IMR-90 (cell line): ENCODE measurements at regions not wholly inside any gene's neighbourhood (a gene's known extent, or its start where the extent isn't known, plus 50 kb on each side); places are given as distances from the start of the nearest gene placed in this dataset.

Experiments used
- ATAC-seq: fragments of 200-7000 bp; cut with Tn5 transposase; 2 replicates; pipeline ENCODE4 v1.9.1; 2020; ENCODE audit warnings: low read depth, mild to moderate bottlenecking, moderate library complexity
- BruUV-seq: library from RNA; stranded (reverse); fragments of 400-500 nt; replicated peaks from 2 replicates; lab custom pipeline; 2021; lab: Mats Ljungman, UMichigan
- CTCF ChIA-PET: fragments of 300-600 bp; formaldehyde crosslinking; extraction: SDS; loops from one replicate; lab custom pipeline; 2021; ENCODE audit warnings: antibody characterized with exemption; lab: Yijun Ruan, JAX
- POLR2A ChIA-PET: fragments of 300-600 bp; sonication (Branson Sonifier 250); formaldehyde crosslinking; loops from one replicate; lab custom pipeline; 2022; ENCODE audit warnings: antibody characterized with exemption; ENCODE audit not compliant: unreplicated experiment; lab: Charles Lee
- DNase-seq: peaks from one replicate; pipeline ENCODE4 v3.0.0; 2013
- H2AFZ ChIP-seq: replicated peaks from 2 replicates; pipeline ENCODE3; 2013; ENCODE audit warnings: low read length, mild to moderate bottlenecking; ENCODE audit not compliant: poor library complexity
- H2AK5ac ChIP-seq: 2 replicates; pipeline ENCODE4 v1.6.1; 2013; ENCODE audit warnings: low read depth, low read length, inconsistent platforms
- H2AK9ac ChIP-seq: replicated peaks from 2 replicates; pipeline ENCODE3; 2013; ENCODE audit warnings: mild to moderate bottlenecking, low read depth, low read length, moderate library complexity; ENCODE audit not compliant: poor library complexity
- H2BK120ac ChIP-seq: 2 replicates; pipeline ENCODE4 v1.6.1; 2013; ENCODE audit warnings: low read depth, low read length, inconsistent platforms
- H2BK15ac ChIP-seq: 3 replicates; pipeline ENCODE4 v1.6.1; 2013; ENCODE audit warnings: low read depth, low read length, inconsistent platforms
- H2BK20ac ChIP-seq: 2 replicates; pipeline ENCODE4 v1.6.1; 2013; ENCODE audit warnings: low read depth, mild to moderate bottlenecking, inconsistent platforms, low read length, moderate library complexity
- H2BK5ac ChIP-seq: 2 replicates; pipeline ENCODE4 v1.6.1; 2013; ENCODE audit warnings: mild to moderate bottlenecking, low read depth, low read length, inconsistent platforms; ENCODE audit not compliant: poor library complexity, severe bottlenecking
- H3K14ac ChIP-seq: replicated peaks from 2 replicates; pipeline ENCODE4 v1.6.1; 2013; ENCODE audit warnings: low read depth, low read length, inconsistent platforms
- H3K18ac ChIP-seq: 2 replicates; pipeline ENCODE4 v1.6.1; 2013; ENCODE audit warnings: low read depth, low read length, control low read depth
- H3K23ac ChIP-seq: 2 replicates; pipeline ENCODE4 v1.6.1; 2013; ENCODE audit warnings: low read depth, low read length, inconsistent platforms
- H3K27ac ChIP-seq: 2 replicates; pipeline ENCODE4 v1.5.1; 2013; ENCODE audit warnings: mild to moderate bottlenecking, control low read depth, low read length; ENCODE audit not compliant: insufficient read depth
- H3K27me3 ChIP-seq: 2 replicates; pipeline ENCODE4 v1.6.1; 2013; ENCODE audit warnings: low read length; ENCODE audit not compliant: control insufficient read depth, insufficient read depth
- H3K36me3 ChIP-seq: 2 replicates; pipeline ENCODE4 v1.6.1; 2013; ENCODE audit warnings: low read length, mixed read lengths; ENCODE audit not compliant: control insufficient read depth, insufficient read depth
- H3K4ac ChIP-seq: 2 replicates; pipeline ENCODE4 v1.6.1; 2013; ENCODE audit warnings: low read depth, low read length, inconsistent platforms
- H3K4me1 ChIP-seq: 2 replicates; pipeline ENCODE4 v1.6.1; 2013; ENCODE audit warnings: low read length, mixed read lengths; ENCODE audit not compliant: control insufficient read depth, insufficient read depth
- H3K4me2 ChIP-seq: 2 replicates; pipeline ENCODE4 v1.6.1; 2013; ENCODE audit warnings: low read depth, mild to moderate bottlenecking, control low read depth, low read length, moderate library complexity
- H3K4me3 ChIP-seq: 2 replicates; pipeline ENCODE4 v1.5.1; 2013; ENCODE audit warnings: low read depth, mild to moderate bottlenecking, control low read depth, low read length, moderate library complexity; ENCODE audit not compliant: insufficient read depth
- H3K56ac ChIP-seq: 2 replicates; pipeline ENCODE4 v1.6.1; 2013; ENCODE audit warnings: low read length, inconsistent platforms; ENCODE audit not compliant: insufficient read depth; ENCODE audit errors: extremely low read depth
- H3K79me1 ChIP-seq, 2 experiments: 2 replicates each; pipeline ENCODE4 v1.6.1; 2013; ENCODE audit warnings: low read length in 2 of 2, inconsistent platforms in 1 of 2, low read depth in 1 of 2
- H3K9ac ChIP-seq: 2 replicates; pipeline ENCODE4 v1.6.1; 2013; ENCODE audit warnings: low read depth, low read length, control low read depth
- H3K9me1 ChIP-seq: 2 replicates; pipeline ENCODE4 v1.6.1; 2013; ENCODE audit warnings: low read length, inconsistent platforms; ENCODE audit not compliant: insufficient read depth
- H3K9me3 ChIP-seq: 2 replicates; pipeline ENCODE4 v1.6.1; 2013; ENCODE audit warnings: low read length; ENCODE audit not compliant: control insufficient read depth, insufficient read depth
- H4K20me1 ChIP-seq: 2 replicates; pipeline ENCODE4 v1.6.1; 2013; ENCODE audit warnings: low read length, inconsistent platforms; ENCODE audit not compliant: insufficient read depth
- H4K5ac ChIP-seq: 2 replicates; pipeline ENCODE4 v1.6.1; 2013; ENCODE audit warnings: mild to moderate bottlenecking, low read depth, low read length, control low read depth
- H4K8ac ChIP-seq, 2 experiments: 2 replicates each; pipeline ENCODE4 v1.6.1; 2013; ENCODE audit warnings: low read depth in 2 of 2, low read length in 2 of 2, control low read depth in 1 of 2, inconsistent platforms in 1 of 2
- H4K91ac ChIP-seq: 2 replicates; pipeline ENCODE4 v1.6.1; 2013; ENCODE audit warnings: low read depth, low read length, inconsistent platforms; ENCODE audit not compliant: insufficient read depth
- BHLHE40 ChIP-seq: fragments of 150-350 bp; IDR thresholded peaks from 2 replicates; pipeline ENCODE4 v1.6.1; 2016; ENCODE audit warnings: mild to moderate bottlenecking, low read depth, low read length
- CEBPB ChIP-seq: IDR thresholded peaks from 2 replicates; pipeline ENCODE4 v1.6.1; 2012; ENCODE audit warnings: low read depth, low read length, improper control_type of control experiment
- CHD1 ChIP-seq: IDR thresholded peaks from 2 replicates; pipeline ENCODE4 v1.6.1; 2012; ENCODE audit warnings: low read depth, low read length, improper control_type of control experiment
- FOS ChIP-seq: fragments of 150-350 bp; IDR thresholded peaks from 2 replicates; pipeline ENCODE4 v1.6.1; 2016; ENCODE audit warnings: low read depth, low read length
- MAFK ChIP-seq: IDR thresholded peaks from 2 replicates; pipeline ENCODE4 v1.6.1; 2012; ENCODE audit warnings: low read depth, low read length, improper control_type of control experiment
- MAZ ChIP-seq: IDR thresholded peaks from 2 replicates; pipeline ENCODE4 v1.6.1; 2012; ENCODE audit warnings: low read depth, mild to moderate bottlenecking, low read length, improper control_type of control experiment, moderate library complexity, borderline replicate concordance
- MXI1 ChIP-seq: IDR thresholded peaks from 2 replicates; pipeline ENCODE4 v1.6.1; 2012; ENCODE audit warnings: low read depth, mild to moderate bottlenecking, low read length, moderate library complexity, borderline replicate concordance
- NFE2L2 ChIP-seq: fragments of 150-350 bp; IDR thresholded peaks from 2 replicates; pipeline ENCODE4 v1.6.1; 2016; ENCODE audit warnings: low read depth, mild to moderate bottlenecking, low read length
- POLR2A ChIP-seq: IDR thresholded peaks from 2 replicates; pipeline ENCODE4 v1.6.1; 2012; ENCODE audit warnings: mild to moderate bottlenecking, low read depth, low read length
- RAD21 ChIP-seq: IDR thresholded peaks from 2 replicates; pipeline ENCODE4 v1.6.1; 2012; ENCODE audit warnings: low read length, improper control_type of control experiment
- RCOR1 ChIP-seq: IDR thresholded peaks from 2 replicates; pipeline ENCODE4 v1.6.1; 2012; ENCODE audit warnings: mild to moderate bottlenecking, low read length, improper control_type of control experiment; ENCODE audit not compliant: insufficient replicate concordance
- RFX5 ChIP-seq: IDR thresholded peaks from 2 replicates; pipeline ENCODE4 v1.8.0; 2012; ENCODE audit warnings: low read depth, mild to moderate bottlenecking, low read length, moderate library complexity
- SMC3 ChIP-seq: fragments of 150-350 bp; IDR thresholded peaks from 2 replicates; pipeline ENCODE4 v1.6.1; 2016; ENCODE audit warnings: low read depth, mild to moderate bottlenecking, antibody characterized with exemption, low read length, moderate library complexity
- USF2 ChIP-seq: fragments of 150-350 bp; IDR thresholded peaks from 2 replicates; pipeline ENCODE4 v1.6.1; 2017; ENCODE audit warnings: mild to moderate bottlenecking, antibody characterized with exemption, low read length, low read depth
- WGBS, 2 experiments: methylation state at CpG; one replicate each; pipeline versions ENCODE4 v1.1.5 to v1.1.7; 2013; ENCODE audit warnings: missing lambda C conversion rate in 2 of 2; ENCODE audit not compliant: insufficient read length in 1 of 2; ENCODE audit errors: extremely low coverage in 2 of 2; 5-methylcytosine and 5-hydroxymethylcytosine counted together
- dilution Hi-C: fragments of 300-500 bp; cut with HindIII; formaldehyde crosslinking; loops from one replicate; pipeline ENCODE4 v1.14.3; 2018; ENCODE audit warnings: low sequenced_read_pairs; ENCODE audit not compliant: unreplicated experiment
- in situ Hi-C: fragments of 300-500 bp; cut with MboI; formaldehyde crosslinking; loops from 3 replicates; pipeline ENCODE4 v1.14.3; 2019; ENCODE audit warnings: low sequenced_read_pairs, inconsistent platforms, mixed read lengths
- intact Hi-C: fragments of 100-400 bp; cut with micrococcal nuclease; formaldehyde crosslinking; loops from 2 replicates; pipeline ENCODE4 v1.10.0; 2022
- TF ChIP-seq, protein P1 (sequence below): fragments of 150-350 bp; IDR thresholded peaks from 2 replicates; pipeline ENCODE4 v1.6.1; 2016; ENCODE audit warnings: low read depth, mild to moderate bottlenecking, low read length, moderate library complexity, borderline replicate concordance
- TF ChIP-seq, protein P2 (sequence below): conservative IDR thresholded peaks from 2 replicates; pipeline ENCODE4 v1.5.1; 2012; ENCODE audit warnings: mild to moderate bottlenecking, low read depth, low read length, improper control_type of control experiment

DNA sequence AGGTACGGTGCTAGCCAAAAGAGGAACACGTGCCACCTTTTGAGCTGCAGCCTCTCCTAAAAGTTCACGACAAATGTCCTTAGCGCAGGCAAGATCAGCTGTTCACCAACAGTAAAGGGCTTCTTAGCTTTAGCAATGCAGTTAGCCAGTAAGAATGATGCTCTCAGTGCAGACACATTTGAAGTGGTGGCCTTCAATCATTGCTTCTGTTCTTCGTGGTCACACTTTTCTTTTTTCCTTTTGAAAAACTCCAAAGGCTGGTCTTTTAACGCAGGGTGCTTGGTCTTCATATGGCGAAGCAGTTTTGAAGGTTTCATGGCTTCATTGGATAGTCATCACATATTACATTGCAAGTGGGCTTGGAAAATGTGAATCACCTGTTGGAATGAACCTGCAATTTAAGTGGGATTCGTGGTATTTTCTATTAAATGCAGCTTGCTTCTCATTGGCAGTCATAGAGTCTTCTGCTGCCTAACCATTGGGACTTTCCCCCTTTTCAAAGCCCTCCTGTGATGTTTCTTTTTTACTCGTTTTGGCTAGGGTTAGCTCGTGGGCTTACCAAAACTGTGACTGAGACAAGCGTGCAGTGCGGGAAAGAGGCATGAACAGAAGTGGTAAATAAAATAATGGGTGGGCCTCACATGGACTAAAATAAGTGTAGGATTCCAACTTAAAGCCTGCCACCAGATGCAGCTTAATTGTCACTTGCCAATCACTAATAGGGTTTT lies 100.9 kb downstream of the MRPL36 start:
- intact Hi-C loops (no loop called here), dilution Hi-C loops (no loop called here), in situ Hi-C loops (no loop called here)
- ATAC-seq (no peak), DNase-seq (no peak)
- no peaks in the 10 kb centered on the region for H3K79me1 ChIP-seq
- H3K9ac ChIP-seq: no peak overlapping the region
- H3K27me3 ChIP-seq: peaks cover 2% of the 10 kb centered on the region; the same call in 1 of the 2 replicates
- no peak overlapping the region for H2BK5ac ChIP-seq
- H3K4me2 ChIP-seq: no peak overlapping the region
- H3K56ac ChIP-seq: no peak overlapping the region
- H3K9me3 ChIP-seq: no peaks in the 10 kb centered on the region
- H3K9me1 ChIP-seq: no peaks in the 10 kb centered on the region
- no peaks in the 10 kb centered on the region for H3K4me1 ChIP-seq
- no peak overlapping the region for H4K91ac ChIP-seq
- H2BK20ac ChIP-seq: no peak overlapping the region
- no peak overlapping the region for H2AK5ac ChIP-seq
- H3K4me3 ChIP-seq: no peak overlapping the region
- H3K18ac ChIP-seq: no peak overlapping the region
- no peak overlapping the region for H2BK120ac ChIP-seq
- POLR2A ChIA-PET: no interaction called here
- CTCF ChIA-PET: no interaction called here
- no TSS peak for BruUV-seq
- H2BK15ac ChIP-seq: no peak overlapping the region
- WGBS, 2 experiments: 57% methylated on average over 5 of the region's 12 CpGs; no CpG with 5 or more reads in 1 of the 2 experiments
- no peak overlapping the region for H2AK9ac ChIP-seq
- H3K27ac ChIP-seq: no peak overlapping the region
- H4K20me1 ChIP-seq: no peaks in the 10 kb centered on the region
- TF ChIP-seq CEBPB (no peak), RFX5 (no peak), MXI1 (no peak), MAFK (no peak), SMC3 (no peak), POLR2A (no peak), FOS (no peak), NFE2L2 (no peak), USF2 (no peak), MAZ (no peak), CHD1 (no peak), BHLHE40 (no peak), RCOR1 (no peak), RAD21 (no peak)
- TF ChIP-seq, protein P1, sequence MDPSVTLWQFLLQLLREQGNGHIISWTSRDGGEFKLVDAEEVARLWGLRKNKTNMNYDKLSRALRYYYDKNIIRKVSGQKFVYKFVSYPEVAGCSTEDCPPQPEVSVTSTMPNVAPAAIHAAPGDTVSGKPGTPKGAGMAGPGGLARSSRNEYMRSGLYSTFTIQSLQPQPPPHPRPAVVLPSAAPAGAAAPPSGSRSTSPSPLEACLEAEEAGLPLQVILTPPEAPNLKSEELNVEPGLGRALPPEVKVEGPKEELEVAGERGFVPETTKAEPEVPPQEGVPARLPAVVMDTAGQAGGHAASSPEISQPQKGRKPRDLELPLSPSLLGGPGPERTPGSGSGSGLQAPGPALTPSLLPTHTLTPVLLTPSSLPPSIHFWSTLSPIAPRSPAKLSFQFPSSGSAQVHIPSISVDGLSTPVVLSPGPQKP: no peak
- TF ChIP-seq, protein P2, sequence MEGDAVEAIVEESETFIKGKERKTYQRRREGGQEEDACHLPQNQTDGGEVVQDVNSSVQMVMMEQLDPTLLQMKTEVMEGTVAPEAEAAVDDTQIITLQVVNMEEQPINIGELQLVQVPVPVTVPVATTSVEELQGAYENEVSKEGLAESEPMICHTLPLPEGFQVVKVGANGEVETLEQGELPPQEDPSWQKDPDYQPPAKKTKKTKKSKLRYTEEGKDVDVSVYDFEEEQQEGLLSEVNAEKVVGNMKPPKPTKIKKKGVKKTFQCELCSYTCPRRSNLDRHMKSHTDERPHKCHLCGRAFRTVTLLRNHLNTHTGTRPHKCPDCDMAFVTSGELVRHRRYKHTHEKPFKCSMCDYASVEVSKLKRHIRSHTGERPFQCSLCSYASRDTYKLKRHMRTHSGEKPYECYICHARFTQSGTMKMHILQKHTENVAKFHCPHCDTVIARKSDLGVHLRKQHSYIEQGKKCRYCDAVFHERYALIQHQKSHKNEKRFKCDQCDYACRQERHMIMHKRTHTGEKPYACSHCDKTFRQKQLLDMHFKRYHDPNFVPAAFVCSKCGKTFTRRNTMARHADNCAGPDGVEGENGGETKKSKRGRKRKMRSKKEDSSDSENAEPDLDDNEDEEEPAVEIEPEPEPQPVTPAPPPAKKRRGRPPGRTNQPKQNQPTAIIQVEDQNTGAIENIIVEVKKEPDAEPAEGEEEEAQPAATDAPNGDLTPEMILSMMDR: no peak
- H3K36me3 ChIP-seq: no peaks in the 10 kb centered on the region
- H4K8ac ChIP-seq: no peak overlapping the region
- H3K4ac ChIP-seq: no peak overlapping the region
- H3K23ac ChIP-seq: no peak overlapping the region
- no peak overlapping the region for H2AFZ ChIP-seq
- no peak overlapping the region for H3K14ac ChIP-seq
- H4K5ac ChIP-seq: no peak overlapping the region
